ENCODE measurements at regions not wholly inside any gene's neighbourhood (a gene's known extent, or its start where the extent isn't known, plus 50 kb on each side); places are given as distances from the start of the nearest gene placed in this dataset.
"Not testable (repeated sequence)": the region's sequence is repeated elsewhere in the genome, so short reads cannot be mapped to it uniquely, and the experiment has no call there.

- H3K36me3 ChIP-seq, result no peaks in the 10 kb centered on the region
- ATAC-seq (no peak), DNase-seq (no peak)
- TF ChIP-seq CTCF (IDR thresholded peaks at IDR 0.05), result no peak
- no peak overlapping the region for H3K27ac ChIP-seq
- no peaks in the 10 kb centered on the region for H3K4me1 ChIP-seq
- intact Hi-C loops (cut with DNase I), result no loop called here
- H3K27me3 ChIP-seq (ENCODE audit: low read depth), result peaks cover 5% of the 10 kb centered on the region
- H3K4me3 ChIP-seq, result peak overlapping the region; percentile 27
- H3K9me3 ChIP-seq, result no peaks in the 10 kb centered on the region
These were observed 53.4 kb upstream of the PTCH1 start for GRCh38 chr9:95570150-95570549.

GRCh38 chr9:95568735-95569134 is 52.0 kb upstream of the PTCH1 start:
- H3K27me3 ChIP-seq (ENCODE audit: low read depth); intact Hi-C loops (cut with DNase I); H3K9me3 ChIP-seq; ATAC-seq; H3K4me1 ChIP-seq; H3K36me3 ChIP-seq; DNase-seq; H3K4me3 ChIP-seq; H3K27ac ChIP-seq: not testable (repeated sequence)

All from lower lobe of right lung (tissue), 2 donors.